Lung microvascular endothelial cell (primary cell): ENCODE measurements at regions not wholly inside any gene's neighbourhood (a gene's known extent, or its start where the extent isn't known, plus 50 kb on each side); places are given as distances from the start of the nearest gene placed in this dataset.
A peak's percentile ranks its signal among the peaks of the same experiment; 100 is the strongest.
"Not testable (repeated sequence)": the region's sequence is repeated elsewhere in the genome, so short reads cannot be mapped to it uniquely, and the experiment has no call there.

Experiments
- DNase-seq, 2 donors: peaks; one replicate each; pipeline versions ENCODE4 v3.0.0 to v3.0.0-alpha.2; 2010; ENCODE audit warnings: low read depth in 2 of 2

DNA sequence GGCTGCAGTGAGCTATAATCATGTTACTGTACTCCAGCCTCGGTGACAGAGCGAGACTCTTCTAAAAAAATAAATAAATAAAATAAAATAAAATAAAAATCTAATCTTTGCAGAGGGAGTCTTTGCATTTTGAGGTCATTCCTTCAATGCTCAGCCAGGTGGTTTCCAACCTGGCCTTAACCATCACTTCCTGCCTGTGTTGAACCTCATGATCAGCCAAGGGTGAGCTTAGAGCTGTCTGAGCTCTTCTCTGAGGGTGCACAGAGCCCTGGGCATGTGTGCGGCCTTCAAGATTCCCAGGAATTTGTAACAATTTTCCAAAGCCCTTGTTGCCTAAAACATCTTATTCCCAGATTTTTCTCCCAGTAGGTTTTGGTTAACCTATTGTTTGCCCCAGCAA, 94.3 kb downstream of the KCNJ12 start:
- DNase-seq: not testable (repeated sequence)

DNA sequence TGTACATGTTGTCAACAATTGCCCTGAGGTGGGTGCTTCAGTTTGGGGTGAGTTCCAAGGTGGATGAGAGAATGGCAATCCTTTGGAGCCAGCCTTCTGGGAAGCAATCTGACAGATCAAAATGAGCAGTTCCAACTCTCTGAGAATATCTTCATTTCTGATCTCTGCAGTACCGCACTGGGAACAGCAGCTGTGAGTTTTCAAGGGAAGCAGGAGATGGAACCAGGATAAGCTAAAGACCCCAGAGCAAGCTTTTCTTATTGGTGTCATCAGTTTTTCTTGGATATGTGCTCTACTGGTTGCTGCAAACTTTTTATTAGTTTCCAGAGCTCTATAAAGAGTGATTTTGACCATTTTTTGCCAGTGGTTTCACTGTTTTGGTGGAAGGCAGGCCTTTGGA, 94.7 kb downstream of the KCNJ12 start:
- no peak for DNase-seq

DNA sequence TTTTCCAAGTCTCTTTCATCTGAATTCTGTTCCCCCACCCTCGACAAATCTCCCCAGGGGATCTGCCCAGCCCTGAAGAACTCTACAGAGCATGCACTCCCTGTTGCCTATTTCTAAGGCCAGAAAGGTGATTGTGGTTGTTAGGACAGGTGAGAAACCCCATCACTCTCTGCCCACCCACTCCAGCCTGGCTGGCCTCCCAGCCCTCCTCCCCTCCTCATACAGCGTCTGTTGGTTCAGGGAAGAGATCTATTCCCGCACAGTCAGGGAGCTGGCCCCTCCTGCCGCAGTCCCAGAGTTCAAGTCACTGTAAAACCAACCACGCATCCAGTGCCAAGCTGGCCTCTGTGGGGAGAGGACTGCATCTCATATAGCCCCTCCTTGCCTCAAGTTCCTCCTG, 98.7 kb downstream of the KCNJ12 start:
- no peak for DNase-seq

DNA sequence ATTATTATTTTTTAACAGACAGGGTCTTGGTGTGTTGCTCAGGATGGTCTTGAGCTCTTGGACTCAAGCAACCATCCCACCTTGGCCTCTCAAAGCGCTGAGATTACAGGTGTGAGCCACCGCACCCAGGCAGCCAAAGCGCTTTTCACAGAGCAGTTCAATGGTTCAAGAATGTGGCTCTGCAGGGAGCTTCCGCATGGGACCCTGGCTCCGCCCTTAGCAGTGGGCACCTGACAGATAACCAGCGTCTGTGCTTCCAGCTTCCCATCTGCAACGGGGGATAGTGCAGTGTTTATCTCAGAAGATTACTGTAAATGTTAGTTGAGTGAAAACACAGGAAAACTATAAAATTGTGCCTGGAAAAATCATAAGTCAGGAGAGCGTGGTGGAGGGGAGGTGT, 99.4 kb downstream of the KCNJ12 start:
- DNase-seq: no peak

DNA sequence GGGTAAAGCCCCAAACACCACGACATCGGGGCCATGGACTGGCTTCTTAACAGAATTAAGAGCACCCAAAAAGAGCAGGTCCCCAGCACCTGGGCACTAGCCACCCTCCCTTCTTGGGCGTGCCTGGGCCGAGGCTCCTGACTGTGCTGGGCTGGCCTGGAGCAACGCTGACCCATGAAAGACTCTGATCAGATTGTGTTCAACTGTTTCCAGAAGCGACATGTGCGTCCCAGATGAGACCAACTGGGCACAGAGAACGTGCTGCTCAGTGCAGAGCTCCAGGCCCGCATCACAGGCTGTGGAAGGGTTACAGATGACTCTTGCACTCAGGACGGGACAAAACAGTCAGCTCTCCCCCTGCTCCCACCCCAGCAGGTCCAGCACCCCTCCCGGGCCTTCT, 100.7 kb downstream of the KCNJ12 start:
- no peak for DNase-seq

DNA sequence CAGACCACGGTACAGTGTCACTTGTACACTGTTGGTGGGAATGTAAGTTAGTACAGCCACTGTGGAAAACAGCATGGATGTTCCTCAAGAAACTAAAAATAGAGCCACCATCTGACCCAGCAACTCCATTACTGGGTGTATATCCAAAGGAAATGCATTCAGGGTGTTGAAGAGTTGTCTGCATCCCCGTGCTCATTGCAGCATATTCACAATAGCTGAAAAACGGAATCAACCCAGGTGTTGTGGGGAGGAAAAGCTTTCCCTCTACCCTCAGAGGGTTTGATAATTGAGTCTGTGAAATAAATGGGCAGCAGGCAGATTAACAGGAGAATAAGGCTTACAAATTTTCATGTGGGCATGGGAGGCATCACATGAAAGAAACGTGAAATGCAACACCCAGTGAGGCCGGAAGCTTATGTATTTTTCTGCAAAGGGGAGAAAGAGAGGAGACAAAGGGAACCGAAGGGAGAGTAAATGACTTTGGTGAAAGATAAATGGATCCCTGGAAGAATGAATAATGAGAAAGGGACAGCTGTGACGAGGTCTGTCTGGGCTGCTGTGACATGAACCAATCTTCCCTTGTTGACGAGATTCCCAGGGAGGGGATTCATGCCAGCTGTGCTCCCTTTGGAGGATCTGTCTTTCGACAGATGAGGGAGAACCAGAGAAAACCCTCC, 106.2 kb downstream of the KCNJ12 start:
- no peak for DNase-seq

DNA sequence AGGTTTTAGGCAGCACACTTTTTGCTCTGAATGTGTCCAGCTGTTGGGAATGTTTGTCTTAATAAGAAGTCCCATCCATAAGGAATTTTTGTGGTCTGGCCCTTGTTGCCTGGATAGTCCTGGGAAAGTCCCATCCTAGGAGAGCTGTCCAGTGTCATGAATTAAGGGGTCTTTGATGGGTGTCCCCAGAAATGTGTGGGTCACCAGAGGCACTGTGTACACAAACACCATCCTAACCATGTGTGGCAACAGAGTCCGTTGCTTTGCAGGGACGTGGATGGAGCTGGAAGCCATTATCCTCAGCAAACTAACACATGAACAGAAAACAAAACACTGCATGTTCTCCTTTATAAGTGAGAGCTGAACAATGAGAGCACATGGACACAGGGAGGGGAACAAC, 111.9 kb downstream of the KCNJ12 start:
- not testable (repeated sequence) for DNase-seq

DNA sequence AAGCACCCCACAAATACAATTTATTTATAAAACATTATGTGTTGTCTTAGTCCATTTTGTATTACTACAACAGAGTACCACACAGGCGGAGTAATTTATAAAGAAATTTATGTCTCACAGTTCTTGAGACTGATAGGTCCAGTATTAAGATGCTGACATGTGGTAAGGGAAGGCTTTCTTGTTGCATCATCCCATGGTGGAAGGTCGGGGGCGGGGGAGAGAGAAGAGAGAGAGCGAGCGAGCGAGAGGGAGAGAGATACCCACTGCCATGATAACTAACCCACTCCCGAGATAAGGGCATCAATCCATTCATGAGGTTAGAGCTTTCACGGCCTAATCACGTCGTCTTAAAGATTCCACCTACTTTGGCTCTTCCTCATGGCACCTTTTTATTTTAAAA, 117.8 kb downstream of the KCNJ12 start:
- DNase-seq: no peak

DNA sequence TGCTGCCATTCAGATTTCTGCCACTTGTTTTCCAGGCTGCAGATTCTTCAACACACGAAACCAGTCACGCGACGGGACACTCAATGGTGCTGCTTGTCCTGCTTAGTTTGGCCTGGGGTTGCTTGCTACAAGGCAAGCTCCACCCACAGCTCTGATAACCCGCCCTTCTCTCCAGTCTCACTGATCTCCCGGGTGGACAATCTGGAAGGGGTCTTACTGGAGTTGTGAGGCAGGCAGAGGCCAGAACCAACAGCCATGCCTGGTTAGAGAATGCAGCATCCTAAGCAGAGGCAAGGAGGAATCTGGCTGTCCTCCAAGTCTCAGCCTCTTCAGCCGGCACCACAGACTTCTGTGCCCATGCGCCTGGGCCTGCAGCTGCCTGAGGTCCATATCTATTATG, 119.1 kb downstream of the KCNJ12 start:
- no peak for DNase-seq

DNA sequence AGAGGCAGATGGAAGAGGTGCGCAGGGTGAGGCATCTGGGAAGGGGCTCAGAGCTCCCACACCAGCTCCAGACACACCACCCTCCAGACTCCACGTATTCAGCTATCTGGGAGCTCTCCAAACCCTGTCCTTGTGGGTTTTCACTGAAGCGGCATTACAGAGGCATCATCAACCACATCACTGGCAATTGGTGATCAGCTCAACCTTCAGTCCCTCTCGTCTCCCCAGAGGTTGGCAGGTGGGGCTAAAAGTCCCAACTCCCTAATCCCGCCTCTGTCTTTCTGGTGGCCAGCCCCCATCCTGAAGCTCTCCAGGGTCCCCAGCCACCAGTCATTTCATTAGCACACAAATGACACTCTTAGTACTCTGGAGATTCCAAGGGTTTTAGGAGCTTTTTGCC, 123.9 kb downstream of the KCNJ12 start:
- no peak for DNase-seq

DNA sequence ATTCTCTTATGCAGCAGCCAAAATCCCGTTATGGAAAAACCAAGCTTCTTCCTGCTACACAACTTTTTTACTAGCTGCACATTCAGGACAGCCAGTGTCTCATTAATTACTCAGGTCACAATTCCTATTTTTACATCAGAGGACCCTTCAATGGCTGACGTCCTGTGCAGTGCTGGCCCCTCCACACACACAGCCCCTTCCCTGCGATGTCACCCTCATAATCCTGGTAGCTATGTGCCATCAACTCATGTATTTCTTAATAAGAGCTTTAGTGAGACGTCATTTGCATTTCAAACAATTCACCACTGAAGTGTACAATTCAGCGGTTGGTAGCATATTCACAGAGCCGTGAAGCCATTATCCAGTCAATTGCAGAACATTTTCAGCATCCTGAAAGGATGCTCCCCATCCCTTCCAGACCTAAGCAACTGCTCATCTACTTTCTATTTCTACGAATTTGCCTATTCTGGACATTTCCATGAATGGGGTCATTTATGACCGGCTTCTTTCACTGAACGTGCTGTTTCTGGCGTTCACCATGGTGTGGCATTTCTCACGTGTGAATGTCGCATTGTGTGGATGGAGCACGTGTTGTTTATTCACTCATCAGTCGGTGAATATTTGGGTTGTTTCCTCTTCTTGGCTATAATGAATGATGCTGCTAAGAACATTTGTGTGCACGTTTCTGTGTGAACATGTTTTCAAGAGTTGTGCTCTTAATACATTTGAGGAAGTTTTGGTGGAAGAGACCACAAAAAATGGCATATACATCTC, 126.0 kb downstream of the KCNJ12 start:
- not testable (repeated sequence) for DNase-seq

DNA sequence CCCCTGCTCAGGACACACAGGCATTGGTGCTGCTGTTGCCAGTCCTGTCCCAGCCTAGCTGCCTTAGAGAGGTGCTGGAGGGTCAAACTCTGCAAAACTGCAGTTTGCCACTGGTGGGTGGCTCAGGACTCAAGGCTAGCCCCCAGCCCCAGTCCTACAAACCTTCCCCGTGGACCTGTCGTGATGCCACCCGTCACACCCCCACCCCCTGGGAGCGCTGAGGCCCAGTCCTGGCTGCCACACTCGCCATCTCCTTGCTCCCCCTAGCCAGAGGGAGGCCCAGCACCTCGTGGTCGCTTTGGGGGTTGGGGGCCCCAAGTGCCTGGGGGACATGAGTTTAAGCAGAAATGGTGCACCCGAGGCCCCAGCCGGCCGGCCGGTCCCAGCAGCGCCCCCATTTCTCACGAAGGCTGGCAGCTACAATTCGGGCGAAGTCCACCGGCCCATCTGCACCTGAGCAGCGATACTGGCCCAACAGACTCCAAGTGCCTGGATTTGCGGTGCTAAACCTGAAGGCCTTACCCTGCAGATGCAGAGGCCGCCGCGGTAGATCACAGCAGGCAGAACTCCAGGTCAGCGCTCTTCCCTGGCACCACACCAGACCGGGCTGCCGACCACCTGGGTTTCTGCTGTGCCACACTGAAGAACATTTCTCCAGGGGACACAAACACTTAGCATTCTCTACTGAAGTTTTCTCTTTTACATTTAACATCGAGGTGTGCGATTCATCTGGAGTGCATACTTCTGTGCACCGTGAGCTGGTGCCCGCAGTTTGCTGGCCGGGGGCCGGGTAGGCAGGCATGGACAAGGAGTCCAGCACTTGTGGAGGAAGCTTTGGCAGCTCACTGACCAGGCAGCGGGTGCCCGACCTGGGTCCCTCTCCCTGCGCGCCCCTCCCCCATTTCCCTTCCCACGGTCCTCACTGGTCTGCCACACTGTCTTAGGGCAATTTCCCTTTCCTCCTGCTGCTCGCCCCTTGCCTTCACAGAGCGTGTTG, 130.0 kb downstream of the KCNJ12 start:
- no peak for DNase-seq

DNA sequence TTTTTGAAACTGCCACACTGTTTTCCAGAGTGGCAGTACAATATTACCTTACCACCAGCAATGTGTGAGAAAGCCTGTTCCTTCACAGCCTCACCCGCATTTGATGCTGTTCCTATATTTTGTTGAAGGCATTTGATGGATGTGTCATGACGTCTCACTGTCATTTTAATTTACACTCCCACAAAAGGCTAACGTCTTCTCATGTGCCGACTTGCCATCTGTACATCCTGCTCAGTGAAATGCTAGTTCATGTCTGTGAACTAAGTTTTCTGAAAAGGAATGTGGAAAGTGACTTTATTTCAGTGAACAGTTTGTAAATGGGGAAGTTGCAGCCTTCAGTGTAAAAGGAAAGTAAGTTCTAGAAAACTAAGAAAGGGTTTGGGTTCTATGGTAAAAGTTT, 131.6 kb downstream of the KCNJ12 start:
- not testable (repeated sequence) for DNase-seq

DNA sequence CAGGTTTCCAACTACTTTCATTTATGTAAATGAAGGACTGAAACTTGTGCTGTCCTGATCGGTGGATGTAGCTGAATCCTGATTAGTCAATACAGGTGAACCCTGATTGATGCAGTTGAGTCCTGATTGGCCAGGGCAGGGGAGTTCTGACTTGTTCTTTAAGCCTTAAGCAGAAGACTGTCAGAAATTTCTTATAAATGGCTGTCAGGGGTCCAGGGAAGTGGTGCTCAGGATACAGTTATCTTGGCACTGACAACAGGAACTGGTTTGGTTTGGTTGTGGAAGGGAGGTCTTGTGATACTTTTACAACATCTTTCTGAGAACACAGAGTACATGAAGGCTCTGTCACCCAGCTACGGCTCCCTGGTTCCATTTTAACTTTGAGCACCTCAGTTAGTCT, 132.1 kb downstream of the KCNJ12 start:
- DNase-seq: no peak

DNA sequence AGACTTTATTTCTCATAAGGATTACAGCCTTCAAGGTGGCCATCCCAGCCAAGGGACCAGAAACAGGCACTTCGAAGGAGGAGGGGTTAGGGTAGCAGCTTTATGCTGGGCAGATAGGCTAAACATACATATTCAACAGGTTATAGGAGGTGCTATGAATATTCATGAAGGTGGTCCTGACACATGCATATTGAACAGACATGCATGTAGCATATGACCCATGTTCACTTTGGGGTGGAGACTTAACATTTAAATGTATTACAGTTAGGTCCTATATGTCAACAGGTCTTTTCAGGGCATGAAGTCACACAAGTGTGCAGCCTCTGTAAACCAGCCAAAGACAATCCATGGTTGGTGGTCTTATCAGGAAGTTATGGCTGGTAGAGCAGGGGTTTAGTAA, 133.2 kb downstream of the KCNJ12 start:
- DNase-seq: not testable (repeated sequence)

DNA sequence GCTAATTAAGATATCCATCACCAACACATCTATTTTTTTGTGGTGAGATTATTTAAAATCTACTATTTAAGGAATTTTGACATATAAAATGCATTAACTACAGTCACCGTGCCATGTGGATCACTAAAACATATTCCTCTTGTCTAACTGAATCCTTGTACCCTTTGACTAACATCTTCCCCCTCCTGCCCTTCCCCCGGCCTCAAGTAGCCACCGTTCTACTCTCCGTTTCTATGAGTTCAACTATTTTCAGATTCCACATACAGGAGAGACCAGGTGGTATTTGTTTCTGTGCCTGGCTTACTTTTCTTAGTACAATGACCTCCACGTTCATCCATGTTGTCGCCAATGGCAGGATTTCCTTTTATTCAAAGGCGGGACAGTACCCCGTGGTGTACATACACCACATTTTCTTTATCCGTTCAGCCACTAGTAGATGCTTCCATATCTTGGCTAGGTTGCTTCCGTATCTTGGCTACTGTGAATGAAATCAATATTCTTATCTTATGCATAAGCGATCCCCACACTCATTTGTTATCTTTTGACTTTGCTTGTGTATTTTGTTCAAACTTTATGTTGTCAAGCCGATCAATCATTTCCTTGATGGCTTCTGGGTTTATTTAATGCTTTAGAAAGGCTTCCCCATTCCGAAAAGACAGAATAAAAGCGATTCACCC, 134.7 kb downstream of the KCNJ12 start:
- DNase-seq: peak in 1 of 2 donors; percentile 23

DNA sequence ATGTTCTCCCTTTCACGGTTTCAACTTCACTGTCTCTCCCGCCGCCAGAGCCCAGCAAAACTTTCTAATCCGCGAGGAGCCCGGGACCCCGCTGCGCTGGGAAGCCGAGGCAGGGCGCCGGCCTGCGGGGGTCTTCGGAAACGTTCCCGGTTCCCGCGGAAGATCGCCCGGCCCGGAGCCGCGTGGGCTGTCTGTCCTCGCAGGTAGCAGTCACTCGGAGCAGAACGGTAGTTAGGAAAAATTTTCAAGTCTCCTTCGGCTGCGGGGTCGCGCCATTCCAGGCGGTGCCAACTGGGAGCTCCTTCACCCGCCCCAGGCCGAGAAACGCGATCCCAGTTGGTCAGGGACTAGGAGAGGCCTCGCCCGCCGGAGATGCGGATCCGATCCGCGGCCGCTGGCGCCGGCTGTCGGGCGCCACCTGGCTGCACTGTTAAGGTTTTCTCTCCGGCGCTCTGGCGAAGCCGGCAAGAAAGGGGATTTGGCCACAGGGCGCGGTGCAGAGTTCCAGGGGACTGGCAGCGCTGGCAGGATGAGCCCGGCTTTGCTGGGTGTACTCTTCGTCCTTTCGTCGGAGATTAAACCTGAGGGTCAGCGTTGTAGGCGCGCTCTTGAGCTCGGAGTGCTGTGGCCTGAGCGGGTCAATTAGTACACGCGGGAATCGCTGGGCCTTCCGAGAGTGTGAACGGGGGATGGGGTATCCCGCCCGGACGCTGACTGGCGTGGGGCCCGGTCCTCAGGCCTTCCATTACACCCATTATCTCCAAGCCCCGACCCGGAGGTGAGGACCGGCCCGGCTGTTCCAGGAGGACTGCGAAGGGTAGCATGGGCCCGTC, 135.4 kb downstream of the KCNJ12 start:
- peak; percentile 81 to 89 for DNase-seq

DNA sequence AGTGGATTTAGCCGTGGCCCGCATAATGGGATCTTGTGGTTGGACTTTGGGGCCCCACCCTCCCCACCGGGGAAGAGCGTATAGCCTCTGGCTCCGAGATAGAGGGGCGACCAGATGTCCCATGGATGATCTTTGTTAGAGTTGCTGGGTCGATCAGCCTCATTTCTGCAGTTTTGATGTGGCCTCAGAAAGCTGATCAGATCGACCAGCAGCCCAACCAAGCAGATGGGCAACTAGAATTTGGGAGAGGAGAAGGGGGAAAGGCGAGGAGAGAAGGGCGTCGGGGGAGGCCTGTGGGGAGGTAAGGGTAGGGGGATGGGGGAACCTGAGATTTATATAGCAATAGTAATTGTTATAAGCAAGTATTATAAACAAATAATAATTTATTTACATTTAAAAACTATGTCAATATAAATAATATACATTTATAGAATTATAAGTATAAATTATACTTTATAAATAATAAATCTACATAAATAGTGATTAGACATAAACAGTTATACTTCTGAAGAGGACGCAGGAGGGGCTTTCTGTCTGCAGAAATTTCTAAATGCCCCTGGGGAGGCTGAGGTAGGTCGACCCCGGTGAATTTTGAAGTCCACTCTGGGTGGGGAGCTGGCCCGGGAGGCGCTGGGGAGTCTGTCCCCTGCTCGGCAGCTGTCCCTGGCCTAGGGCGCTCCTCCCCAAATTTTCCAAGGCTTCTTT, 136.3 kb downstream of the KCNJ12 start:
- no peak for DNase-seq

DNA sequence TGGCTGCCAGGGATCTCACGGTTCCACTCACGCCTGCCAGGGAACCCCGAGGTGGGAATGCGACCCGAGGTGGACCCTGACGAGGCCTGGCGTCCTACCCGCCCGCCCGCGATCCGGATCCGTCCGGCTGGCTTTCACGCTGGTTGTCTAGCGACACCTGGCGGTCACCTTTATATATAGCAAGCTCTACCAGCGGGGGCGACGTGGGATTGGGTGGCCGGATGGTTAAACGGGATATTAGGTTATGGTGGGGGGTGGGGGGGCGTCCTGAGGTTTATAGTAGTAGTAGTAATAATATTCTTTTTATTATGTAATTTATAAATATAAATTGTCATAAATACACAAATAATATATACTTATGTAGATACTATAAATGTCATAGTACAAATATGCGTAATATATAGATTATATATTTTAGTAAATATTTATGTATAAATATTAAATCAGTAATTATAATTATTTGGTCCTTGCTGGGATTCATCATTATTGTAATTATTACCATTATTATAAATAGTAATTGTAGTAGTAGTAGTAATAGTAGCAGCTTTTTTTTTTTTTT, 136.9 kb downstream of the KCNJ12 start:
- peak; percentile 72 to 85 for DNase-seq

DNA sequence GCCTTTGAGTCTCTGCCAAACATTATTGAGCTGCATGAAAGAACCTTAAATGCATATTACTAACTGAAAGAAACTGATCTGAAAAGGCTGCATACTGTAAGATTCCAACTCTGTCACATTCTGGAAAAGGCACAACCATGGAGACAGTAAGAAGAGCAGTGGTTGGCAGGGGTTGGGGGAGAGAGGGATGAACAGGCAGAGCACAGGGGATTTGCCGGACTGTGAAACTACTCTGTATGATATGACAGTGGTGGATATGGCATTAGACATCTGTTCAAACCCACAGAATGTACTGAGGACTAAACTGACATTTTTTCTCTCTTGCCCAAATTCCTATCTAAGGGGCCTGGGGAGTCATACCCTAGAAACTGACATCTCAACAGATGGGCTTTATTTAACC, 138.4 kb downstream of the KCNJ12 start:
- not testable (repeated sequence) for DNase-seq
